GM12878 (cell line): ENCODE measurements at regions not wholly inside any gene's neighbourhood (a gene's known extent, or its start where the extent isn't known, plus 50 kb on each side); places are given as distances from the start of the nearest gene placed in this dataset.

Source experiments
- ATAC-seq: fragments of 200-7000 bp; cut with Tn5 transposase; 3 replicates; pipeline ENCODE4 v1.9.1; 2020; ENCODE audit warnings: mild to moderate bottlenecking, moderate library complexity
- BruUV-seq: library from RNA; stranded (reverse); fragments of 400-500 nt; replicated peaks from 2 replicates; lab custom pipeline; 2021; lab: Mats Ljungman, UMichigan
- CTCF ChIA-PET: fragments of 300-600 bp; sonication (Branson Sonifier 250); formaldehyde crosslinking; extraction: SDS; loops from one replicate; lab custom pipeline; 2021; ENCODE audit warnings: inconsistent platforms; lab: Yijun Ruan, JAX
- POLR2A ChIA-PET: fragments of 350-600 bp; formaldehyde crosslinking; extraction: SDS; loops from one replicate; lab custom pipeline; 2021; ENCODE audit warnings: inconsistent platforms; lab: Charles Lee
- RAD21 ChIA-PET: fragments of 300-600 bp; sonication (Branson Sonifier 250); formaldehyde crosslinking; loops from one replicate; lab custom pipeline; 2023; ENCODE audit warnings: antibody characterized with exemption; ENCODE audit not compliant: unreplicated experiment; lab: Charles Lee
- SMC1A ChIA-PET: fragments of 300-600 bp; sonication (Branson Sonifier 250); formaldehyde crosslinking; loops from one replicate; lab custom pipeline; 2023; ENCODE audit not compliant: unreplicated experiment, uncharacterized antibody; lab: Charles Lee
- DNase-seq: peaks from one replicate; pipeline ENCODE4 v3.0.0-alpha.2; 2011; ENCODE audit warnings: low read depth, low spot score
- FAIRE-seq: peaks from 3 replicates; lab custom pipeline; 2011; peaks lifted over from hg19 to GRCh38; lab: Jason Lieb, UNC
- H2AFZ ChIP-seq: 2 replicates; pipeline ENCODE4 v1.6.0; 2011; ENCODE audit warnings: low read depth, low read length, control low read depth; ENCODE audit not compliant: control insufficient read depth
- H3K27ac ChIP-seq: 2 replicates; pipeline ENCODE4 v1.5.1; 2011; ENCODE audit warnings: control low read depth; ENCODE audit not compliant: control insufficient read depth, insufficient read depth
- H3K27me3 ChIP-seq, 2 experiments: replicated peaks in 1 of 2; 2 replicates each; pipeline versions ENCODE4 v1.6.0 to v1.6.1; 2011; ENCODE audit warnings: low read length in 1 of 2; ENCODE audit not compliant: control insufficient read depth in 2 of 2, insufficient read depth in 2 of 2
- H3K36me3 ChIP-seq, 2 experiments: 2 replicates each; pipeline ENCODE4 v1.5.1; 2011; ENCODE audit warnings: low read length in 1 of 2; ENCODE audit not compliant: control insufficient read depth in 2 of 2, insufficient read depth in 2 of 2
- H3K4me1 ChIP-seq: 2 replicates; pipeline ENCODE4 v1.6.1; 2011; ENCODE audit warnings: mild to moderate bottlenecking, low read length, moderate library complexity, mixed read lengths; ENCODE audit not compliant: control insufficient read depth, insufficient read depth
- H3K4me2 ChIP-seq: 2 replicates; pipeline ENCODE4 v1.6.0; 2011; ENCODE audit warnings: control low read depth; ENCODE audit not compliant: control insufficient read depth, insufficient read depth
- H3K4me3 ChIP-seq: fragments of 200-600 bp; sonication (generic); 2 replicates; pipeline ENCODE4 v1.5.1; 2016
- H3K79me2 ChIP-seq: 2 replicates; pipeline ENCODE4 v1.6.0; 2011; ENCODE audit warnings: low read length; ENCODE audit not compliant: control insufficient read depth, insufficient read depth
- H3K9ac ChIP-seq: 2 replicates; pipeline ENCODE4 v1.8.0; 2011; ENCODE audit warnings: low read length, control low read depth, mixed read lengths; ENCODE audit not compliant: control insufficient read depth, insufficient read depth
- H3K9me3 ChIP-seq: replicated peaks from 3 replicates; pipeline ENCODE4 v1.5.1; 2011; ENCODE audit warnings: mild to moderate bottlenecking, low read length; ENCODE audit not compliant: control insufficient read depth, insufficient read depth
- H4K20me1 ChIP-seq: 2 replicates; pipeline ENCODE4 v1.6.0; 2011; ENCODE audit not compliant: control insufficient read depth, insufficient read depth
- EED ChIP-seq: sonication (generic); IDR thresholded peaks from 2 replicates; pipeline ENCODE4 v1.6.1; 2016; ENCODE audit warnings: antibody characterized with exemption, low read depth
- EZH2 ChIP-seq: IDR thresholded peaks from 2 replicates; pipeline ENCODE4 v1.6.1; 2012; ENCODE audit warnings: low read depth, mild to moderate bottlenecking, control low read depth, inconsistent platforms, low read length, borderline replicate concordance; ENCODE audit not compliant: control insufficient read depth
- HCFC1 ChIP-seq: fragments of 150-350 bp; IDR thresholded peaks from 2 replicates; pipeline ENCODE4 v1.6.1; 2014; ENCODE audit warnings: low read length
- POU2F2 ChIP-seq: IDR thresholded peaks from 3 replicates; pipeline ENCODE4 v1.6.1; 2011; ENCODE audit warnings: low read depth, mild to moderate bottlenecking, low read length, borderline replicate concordance
- SUZ12 ChIP-seq: fragments of 200-600 bp; sonication (generic); IDR thresholded peaks from one replicate; pipeline ENCODE4 v1.6.1; 2018; ENCODE audit warnings: antibody characterized with exemption, mild to moderate bottlenecking; ENCODE audit not compliant: unreplicated experiment
- YBX1 ChIP-seq: fragments of 450-650 bp; IDR thresholded peaks from 2 replicates; pipeline ENCODE4 v1.6.1; 2016; ENCODE audit warnings: antibody characterized with exemption
- ZNF274 ChIP-seq: IDR thresholded peaks from one replicate; pipeline ENCODE4 v1.8.0; 2011; ENCODE audit not compliant: insufficient read length, insufficient read depth
- WGBS: methylation state at CpG from one replicate; pipeline ENCODE4 v1.1.6; 2016; ENCODE audit warnings: low lambda C conversion rate; ENCODE audit not compliant: insufficient replicate concordance, insufficient coverage; ENCODE audit errors: missing lambda C conversion rate; 5-methylcytosine and 5-hydroxymethylcytosine counted together
- in situ Hi-C: fragments of 300-500 bp; cut with MboI; formaldehyde crosslinking; loops from 9 replicates; pipeline ENCODE4 v1.14.3; 2018; ENCODE audit warnings: mixed read lengths
- intact Hi-C: fragments of 100-400 bp; cut with micrococcal nuclease; formaldehyde crosslinking; loops from one replicate; pipeline ENCODE4 v1.14.2; 2022; ENCODE audit not compliant: unreplicated experiment
- TF ChIP-seq, protein P1 (sequence below): fragments of 150-350 bp; IDR thresholded peaks from 2 replicates; pipeline ENCODE4 v1.6.1; 2014; ENCODE audit warnings: mild to moderate bottlenecking, low read depth, low read length
- TF ChIP-seq, protein P2 (sequence below): fragments of 450-650 bp; formaldehyde crosslinking; IDR thresholded peaks from 2 replicates; pipeline ENCODE4 v1.4.0; 2022; ENCODE audit warnings: mild to moderate bottlenecking, moderate library complexity
- TF ChIP-seq, protein P3 (sequence below): fragments of 450-650 bp; IDR thresholded peaks from 2 replicates; pipeline ENCODE4 v1.6.1; 2014; ENCODE audit warnings: mild to moderate bottlenecking

DNA sequence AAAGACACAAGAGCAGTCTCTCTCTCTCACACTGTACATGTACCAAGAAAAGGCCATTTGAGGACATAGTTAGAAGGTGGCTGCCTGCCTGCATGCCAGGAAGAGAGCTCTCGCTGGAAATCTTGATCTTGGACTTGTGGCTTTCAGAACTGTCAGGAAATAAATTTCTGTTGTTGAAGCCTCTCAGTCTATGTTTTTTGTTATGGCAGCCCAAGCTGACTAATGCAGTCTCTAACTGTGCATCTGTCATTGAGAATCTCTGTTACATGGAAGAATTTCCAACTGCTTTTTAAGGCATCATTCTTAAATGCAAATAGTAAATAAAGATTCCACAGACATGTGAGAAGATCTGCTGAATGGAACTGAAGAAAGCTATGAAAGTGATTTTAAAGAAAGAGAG is 198.3 kb downstream of the PCDH10 start:
- no peak for DNase-seq
- WGBS: 0% methylated on average over 1 of the region's 1 CpG
- TF ChIP-seq, protein P1, sequence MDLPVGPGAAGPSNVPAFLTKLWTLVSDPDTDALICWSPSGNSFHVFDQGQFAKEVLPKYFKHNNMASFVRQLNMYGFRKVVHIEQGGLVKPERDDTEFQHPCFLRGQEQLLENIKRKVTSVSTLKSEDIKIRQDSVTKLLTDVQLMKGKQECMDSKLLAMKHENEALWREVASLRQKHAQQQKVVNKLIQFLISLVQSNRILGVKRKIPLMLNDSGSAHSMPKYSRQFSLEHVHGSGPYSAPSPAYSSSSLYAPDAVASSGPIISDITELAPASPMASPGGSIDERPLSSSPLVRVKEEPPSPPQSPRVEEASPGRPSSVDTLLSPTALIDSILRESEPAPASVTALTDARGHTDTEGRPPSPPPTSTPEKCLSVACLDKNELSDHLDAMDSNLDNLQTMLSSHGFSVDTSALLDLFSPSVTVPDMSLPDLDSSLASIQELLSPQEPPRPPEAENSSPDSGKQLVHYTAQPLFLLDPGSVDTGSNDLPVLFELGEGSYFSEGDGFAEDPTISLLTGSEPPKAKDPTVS: no peak
- no peak for TF ChIP-seq POU2F2
- TF ChIP-seq EZH2: no peak
- TF ChIP-seq, protein P2, sequence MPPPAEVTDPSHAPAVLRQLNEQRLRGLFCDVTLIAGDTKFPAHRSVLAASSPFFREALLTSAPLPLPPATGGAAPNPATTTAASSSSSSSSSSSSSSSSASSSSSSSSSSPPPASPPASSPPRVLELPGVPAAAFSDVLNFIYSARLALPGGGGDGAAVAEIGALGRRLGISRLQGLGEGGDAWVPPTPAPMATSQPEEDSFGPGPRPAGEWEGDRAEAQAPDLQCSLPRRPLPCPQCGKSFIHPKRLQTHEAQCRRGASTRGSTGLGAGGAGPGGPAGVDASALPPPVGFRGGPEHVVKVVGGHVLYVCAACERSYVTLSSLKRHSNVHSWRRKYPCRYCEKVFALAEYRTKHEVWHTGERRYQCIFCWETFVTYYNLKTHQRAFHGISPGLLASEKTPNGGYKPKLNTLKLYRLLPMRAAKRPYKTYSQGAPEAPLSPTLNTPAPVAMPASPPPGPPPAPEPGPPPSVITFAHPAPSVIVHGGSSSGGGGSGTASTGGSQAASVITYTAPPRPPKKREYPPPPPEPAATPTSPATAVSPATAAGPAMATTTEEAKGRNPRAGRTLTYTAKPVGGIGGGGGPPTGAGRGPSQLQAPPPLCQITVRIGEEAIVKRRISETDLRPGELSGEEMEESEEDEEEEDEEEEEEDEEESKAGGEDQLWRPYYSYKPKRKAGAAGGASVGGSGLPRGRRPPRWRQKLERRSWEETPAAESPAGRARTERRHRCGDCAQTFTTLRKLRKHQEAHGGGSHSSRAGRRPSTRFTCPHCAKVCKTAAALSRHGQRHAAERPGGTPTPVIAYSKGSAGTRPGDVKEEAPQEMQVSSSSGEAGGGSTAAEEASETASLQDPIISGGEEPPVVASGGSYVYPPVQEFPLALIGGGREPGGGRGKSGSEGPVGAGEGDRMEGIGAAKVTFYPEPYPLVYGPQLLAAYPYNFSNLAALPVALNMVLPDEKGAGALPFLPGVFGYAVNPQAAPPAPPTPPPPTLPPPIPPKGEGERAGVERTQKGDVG (CRISPR knock-in tag): no peak
- TF ChIP-seq HCFC1: no peak
- TF ChIP-seq, protein P3, sequence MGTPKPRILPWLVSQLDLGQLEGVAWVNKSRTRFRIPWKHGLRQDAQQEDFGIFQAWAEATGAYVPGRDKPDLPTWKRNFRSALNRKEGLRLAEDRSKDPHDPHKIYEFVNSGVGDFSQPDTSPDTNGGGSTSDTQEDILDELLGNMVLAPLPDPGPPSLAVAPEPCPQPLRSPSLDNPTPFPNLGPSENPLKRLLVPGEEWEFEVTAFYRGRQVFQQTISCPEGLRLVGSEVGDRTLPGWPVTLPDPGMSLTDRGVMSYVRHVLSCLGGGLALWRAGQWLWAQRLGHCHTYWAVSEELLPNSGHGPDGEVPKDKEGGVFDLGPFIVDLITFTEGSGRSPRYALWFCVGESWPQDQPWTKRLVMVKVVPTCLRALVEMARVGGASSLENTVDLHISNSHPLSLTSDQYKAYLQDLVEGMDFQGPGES: no peak
- no peak for TF ChIP-seq ZNF274
- no peak for TF ChIP-seq EED
- TF ChIP-seq YBX1: no peak
- TF ChIP-seq SUZ12: no peak
- TF ChIP-seq, all 136 proteins: peak for 0
- H3K79me2 ChIP-seq: no peaks in the 10 kb centered on the region
- POLR2A ChIA-PET: no interaction called here
- no peaks in the 10 kb centered on the region for H3K9me3 ChIP-seq
- SMC1A ChIA-PET: no interaction called here
- no peak overlapping the region for H3K4me3 ChIP-seq
- intact Hi-C loops (no loop called here), in situ Hi-C loops (no loop called here)
- CTCF ChIA-PET: no interaction called here
- RAD21 ChIA-PET: interaction anchor here (1.6 kb wide), 1 partner anchor 193 kb away, joined by 3 read pairs; no protein-coding TSS in a partner anchor
- H3K4me2 ChIP-seq: no peak overlapping the region
- no peaks in the 10 kb centered on the region for H3K27me3 ChIP-seq
- no peak for FAIRE-seq
- H4K20me1 ChIP-seq: no peaks in the 10 kb centered on the region
- ATAC-seq: no peak
- H3K9ac ChIP-seq: no peak overlapping the region
- H3K36me3 ChIP-seq: no peaks in the 10 kb centered on the region
- no peak overlapping the region for H3K27ac ChIP-seq
- BruUV-seq: no TSS peak
- H2AFZ ChIP-seq: no peak overlapping the region
- H3K4me1 ChIP-seq: no peaks in the 10 kb centered on the region
